GM21619 (cell line): ENCODE measurements at regions not wholly inside any gene's neighbourhood (a gene's known extent, or its start where the extent isn't known, plus 50 kb on each side); places are given as distances from the start of the nearest gene placed in this dataset.

ENCODE experiments used
- ATAC-seq: cut with Tn5 transposase; IDR thresholded peaks from one replicate; pipeline ENCODE4 v1.9.1; 2021; ENCODE audit not compliant: unreplicated experiment

DNA sequence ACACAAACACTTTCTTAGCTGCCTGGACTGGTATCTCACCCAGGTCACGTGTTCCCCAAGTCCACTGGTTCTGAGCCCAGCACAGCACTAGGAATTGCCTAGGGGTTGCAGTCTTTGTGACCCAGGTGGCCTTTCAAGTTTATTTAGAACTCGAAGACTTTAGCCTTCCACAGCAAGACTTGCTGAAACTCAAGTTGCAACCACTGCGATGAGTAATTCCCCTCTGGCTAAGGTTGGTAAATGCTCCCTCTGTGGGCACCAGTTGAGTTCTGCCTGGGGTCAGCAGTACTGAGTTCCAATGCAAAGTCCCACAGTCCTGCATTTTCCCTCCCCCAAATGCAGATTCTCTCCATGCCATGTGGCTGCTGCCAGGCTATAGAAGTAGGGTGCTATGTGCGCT lies 77.6 kb upstream of the MOCS1 start:
- ATAC-seq: no peak

DNA sequence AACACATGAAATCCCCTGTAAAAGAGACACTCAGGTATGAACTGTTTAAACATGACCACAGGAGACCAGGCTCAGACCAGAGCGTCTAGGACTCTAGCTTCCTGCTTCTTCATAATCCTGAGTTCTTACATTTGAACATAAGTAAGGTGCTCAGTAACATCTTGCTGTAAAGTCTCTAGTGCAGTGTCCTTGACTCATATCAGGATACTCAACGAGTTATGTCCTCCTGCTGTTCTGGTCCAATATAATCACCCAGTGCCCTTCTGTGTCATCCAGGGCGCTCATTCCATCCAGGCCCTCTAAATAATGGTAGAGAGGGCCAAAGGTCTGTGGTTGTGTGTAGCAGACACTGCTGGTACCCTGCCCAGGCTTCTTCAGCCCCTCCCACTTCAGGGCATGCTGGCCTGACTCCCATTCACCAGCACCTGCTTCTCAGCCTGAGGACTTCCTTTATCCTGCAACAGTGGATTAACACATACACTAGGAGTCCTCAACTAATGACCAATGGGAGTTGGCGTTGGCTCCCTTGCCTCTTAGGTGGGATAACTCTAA lies 66.8 kb upstream of the MOCS1 start:
- no peak for ATAC-seq

DNA sequence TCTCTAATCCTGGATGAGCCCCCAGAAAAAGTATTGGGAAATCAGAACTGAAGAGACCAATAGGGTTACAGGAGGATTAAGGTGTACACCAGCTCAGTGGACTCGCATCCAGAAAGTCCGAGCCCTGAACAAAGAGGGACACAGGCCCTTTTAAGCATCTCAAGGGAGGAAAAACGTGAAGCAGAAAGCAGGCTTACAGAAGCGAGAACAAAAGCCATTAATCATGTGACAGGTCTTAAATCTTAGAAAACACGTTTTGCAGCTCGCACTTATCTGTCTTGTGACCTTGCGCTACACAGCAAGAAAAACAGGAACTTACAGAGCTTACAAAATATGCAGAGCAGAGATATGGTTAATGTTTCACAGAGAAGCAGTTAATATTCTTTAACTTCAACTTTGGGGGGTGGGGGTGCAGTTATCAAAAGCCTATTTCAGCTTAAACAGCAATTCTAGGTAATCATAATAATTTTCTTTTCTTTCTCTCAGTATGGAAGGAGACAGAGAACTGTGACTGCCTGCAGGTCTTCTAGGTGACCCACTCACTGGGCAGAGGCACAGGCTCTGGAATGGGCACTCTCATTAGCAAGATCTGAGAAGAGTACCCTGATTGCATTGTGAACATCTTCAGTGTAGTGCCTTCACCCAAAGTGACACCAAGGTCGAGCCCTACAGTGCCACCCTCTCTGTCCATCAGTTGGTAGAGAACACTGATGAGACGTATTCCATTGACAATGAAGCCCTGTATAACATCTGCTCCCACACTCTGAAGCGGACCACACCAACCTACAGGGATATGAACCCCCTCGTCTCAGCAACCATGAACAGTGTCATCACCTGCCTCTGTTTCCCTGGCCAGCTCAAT lies 65.0 kb upstream of the MOCS1 start:
- no peak for ATAC-seq

DNA sequence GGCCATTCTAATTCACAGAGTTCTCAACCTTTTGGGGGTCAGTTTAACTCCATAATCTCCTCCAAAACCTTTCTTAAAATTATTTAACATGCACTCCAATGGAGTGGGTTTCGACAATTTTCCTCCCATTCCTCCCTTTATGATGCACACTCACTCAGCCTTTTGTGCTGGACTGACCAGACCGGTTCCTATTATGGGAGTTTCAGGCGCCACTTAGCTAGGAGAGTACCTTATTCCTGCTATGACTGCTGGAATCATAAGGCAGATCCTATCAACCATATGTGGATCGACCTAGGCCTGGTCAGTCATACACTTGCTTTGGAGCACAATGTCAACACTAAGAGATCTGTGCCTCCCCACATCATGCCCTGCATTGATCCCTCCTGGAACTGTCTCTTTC lies 63.9 kb upstream of the MOCS1 start:
- ATAC-seq: no peak

DNA sequence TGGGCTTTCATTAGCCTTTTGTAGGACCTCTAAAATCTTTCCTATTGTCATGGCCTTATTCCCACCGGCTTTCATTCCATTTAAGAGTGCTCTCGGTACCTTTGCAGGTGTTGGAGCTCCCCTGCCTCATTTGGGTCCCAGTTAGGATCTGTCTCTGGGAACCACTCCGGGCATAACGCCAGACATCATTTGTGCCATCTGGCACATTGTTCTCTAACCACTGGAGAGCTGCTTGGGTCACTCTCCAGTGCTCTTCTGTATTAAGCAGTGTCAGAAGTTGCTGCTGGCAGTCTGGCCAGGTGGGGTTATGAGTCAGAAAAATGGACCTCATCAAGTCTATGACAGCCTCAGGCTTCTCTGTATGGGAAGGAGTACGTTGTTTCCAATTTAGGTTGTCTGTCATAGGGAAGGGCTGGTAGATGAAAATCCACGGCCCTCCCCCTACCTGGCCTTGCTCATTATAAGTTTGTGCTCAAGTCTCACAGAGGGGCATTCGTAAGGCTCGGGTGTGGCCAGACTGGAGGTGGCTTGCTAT lies 62.9 kb upstream of the MOCS1 start:
- ATAC-seq: no peak

DNA sequence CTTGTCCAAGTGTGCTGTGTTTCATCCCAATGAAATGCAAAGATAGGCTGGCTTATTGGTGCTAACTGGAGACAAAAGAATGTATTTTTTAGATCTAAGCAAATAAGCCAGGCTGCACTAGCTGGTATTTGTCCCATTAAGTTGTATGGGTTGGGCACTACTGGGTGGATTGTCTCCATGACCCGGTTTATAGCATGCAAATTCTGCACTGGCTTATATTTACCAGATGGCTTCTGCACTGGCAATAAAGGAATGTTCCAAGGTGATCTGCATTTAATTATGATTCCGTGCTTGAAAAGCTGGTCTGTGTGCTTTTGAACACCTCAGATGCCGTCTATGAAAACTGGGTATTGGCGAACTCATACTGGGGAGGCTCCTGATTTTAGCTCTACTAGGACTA lies 61.4 kb upstream of the MOCS1 start:
- no peak for ATAC-seq

DNA sequence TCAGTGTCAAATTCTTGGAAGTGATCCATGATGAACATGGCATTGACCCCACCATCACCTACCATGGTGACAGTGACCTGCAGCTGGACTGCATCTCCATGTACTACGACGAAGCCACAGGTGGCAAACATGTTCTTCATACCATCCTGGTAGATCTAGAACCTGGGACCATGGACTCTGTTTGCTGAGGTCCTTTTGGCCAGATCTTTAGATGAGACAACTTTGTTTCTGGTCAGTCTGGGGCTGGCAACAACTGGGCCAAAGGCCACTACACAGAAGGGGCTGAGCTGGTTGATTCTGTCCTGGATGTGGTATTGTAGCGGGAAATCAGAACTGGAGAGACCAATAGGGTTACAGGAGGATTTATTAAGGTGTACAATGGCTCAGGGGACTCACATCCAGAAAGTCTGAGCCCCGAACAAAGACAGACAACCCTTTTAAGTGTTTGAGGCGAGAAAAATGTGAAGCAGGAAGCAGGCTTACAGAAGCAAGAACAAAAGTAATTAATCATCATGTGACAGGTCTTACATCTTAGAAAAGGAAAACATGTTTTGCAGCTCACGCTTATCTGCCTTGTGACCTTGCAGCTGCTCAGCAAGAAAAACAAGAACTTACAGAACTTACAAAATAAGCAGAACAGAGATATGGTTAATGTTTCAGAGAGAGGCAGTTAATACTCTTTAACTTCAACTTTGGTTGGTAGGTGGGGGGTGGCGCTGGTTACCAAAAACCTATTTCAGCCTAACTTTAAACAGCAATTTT lies 58.8 kb upstream of the MOCS1 start:
- no peak for ATAC-seq
